ENCODE measurements at regions not wholly inside any gene's neighbourhood (a gene's known extent, or its start where the extent isn't known, plus 50 kb on each side); places are given as distances from the start of the nearest gene placed in this dataset.

DNA sequence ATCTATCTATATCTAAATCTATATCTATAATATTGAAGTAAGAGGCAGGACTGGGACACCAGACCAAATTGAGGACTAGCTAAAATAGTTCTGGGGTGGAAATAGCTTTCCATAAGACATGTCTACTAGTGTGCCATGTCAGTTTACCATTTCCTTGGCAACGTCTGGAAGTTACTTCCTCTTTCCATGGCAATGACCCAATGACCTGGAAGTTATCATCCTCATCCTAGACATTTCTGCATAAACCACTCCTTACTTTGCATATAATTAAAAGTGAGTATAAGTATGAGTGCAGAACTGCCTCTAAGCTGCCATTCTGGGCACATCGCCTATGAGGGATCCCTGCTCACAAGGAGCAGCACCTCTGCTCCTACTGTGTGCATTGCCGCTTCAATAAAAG, 734.0 kb upstream of the GCFC2 start:
- TF ChIP-seq, protein P1, sequence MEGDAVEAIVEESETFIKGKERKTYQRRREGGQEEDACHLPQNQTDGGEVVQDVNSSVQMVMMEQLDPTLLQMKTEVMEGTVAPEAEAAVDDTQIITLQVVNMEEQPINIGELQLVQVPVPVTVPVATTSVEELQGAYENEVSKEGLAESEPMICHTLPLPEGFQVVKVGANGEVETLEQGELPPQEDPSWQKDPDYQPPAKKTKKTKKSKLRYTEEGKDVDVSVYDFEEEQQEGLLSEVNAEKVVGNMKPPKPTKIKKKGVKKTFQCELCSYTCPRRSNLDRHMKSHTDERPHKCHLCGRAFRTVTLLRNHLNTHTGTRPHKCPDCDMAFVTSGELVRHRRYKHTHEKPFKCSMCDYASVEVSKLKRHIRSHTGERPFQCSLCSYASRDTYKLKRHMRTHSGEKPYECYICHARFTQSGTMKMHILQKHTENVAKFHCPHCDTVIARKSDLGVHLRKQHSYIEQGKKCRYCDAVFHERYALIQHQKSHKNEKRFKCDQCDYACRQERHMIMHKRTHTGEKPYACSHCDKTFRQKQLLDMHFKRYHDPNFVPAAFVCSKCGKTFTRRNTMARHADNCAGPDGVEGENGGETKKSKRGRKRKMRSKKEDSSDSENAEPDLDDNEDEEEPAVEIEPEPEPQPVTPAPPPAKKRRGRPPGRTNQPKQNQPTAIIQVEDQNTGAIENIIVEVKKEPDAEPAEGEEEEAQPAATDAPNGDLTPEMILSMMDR (IDR thresholded peaks at IDR 0.05 in 4 of 5, conservative IDR thresholded peaks at IDR 0.05 in 1 of 5), result no peak
- TF ChIP-seq POLR2A (IDR thresholded peaks at IDR 0.05), result no peak
